Thymus (tissue), 11 donors: ENCODE measurements at regions not wholly inside any gene's neighbourhood (a gene's known extent, or its start where the extent isn't known, plus 50 kb on each side); places are given as distances from the start of the nearest gene placed in this dataset.
"Not testable (repeated sequence)": the region's sequence is repeated elsewhere in the genome, so short reads cannot be mapped to it uniquely, and the experiment has no call there.

Source experiments
- DNase-seq, 9 donors: peaks; one replicate each; pipeline ENCODE4 v3.0.0-alpha.2; 2013; ENCODE audit warnings: low spot score in 9 of 9, low read depth in 6 of 9, missing footprints in 1 of 9
- H3K27ac ChIP-seq, 2 donors: one replicate each; pipeline ENCODE4 v1.5.1; 2013; ENCODE audit warnings: control low read depth in 1 of 2, low read depth in 1 of 2, low read length in 1 of 2, mild to moderate bottlenecking in 1 of 2, moderate library complexity in 1 of 2
- H3K27me3 ChIP-seq, 2 donors: one replicate each; pipeline ENCODE4 v1.5.1; 2013; ENCODE audit warnings: low read length in 1 of 2; ENCODE audit not compliant: control insufficient read depth in 2 of 2, insufficient read depth in 1 of 2
- H3K36me3 ChIP-seq, 2 donors: one replicate each; pipeline ENCODE4 v1.5.1; 2013; ENCODE audit warnings: low read length in 1 of 2, mild to moderate bottlenecking in 1 of 2, moderate library complexity in 1 of 2; ENCODE audit not compliant: control insufficient read depth in 2 of 2, insufficient read depth in 2 of 2
- H3K4me1 ChIP-seq, 2 donors: one replicate each; pipeline ENCODE4 v1.5.1; 2013; ENCODE audit warnings: low read length in 2 of 2; ENCODE audit not compliant: control insufficient read depth in 2 of 2, insufficient read depth in 2 of 2
- H3K4me3 ChIP-seq, 2 donors: one replicate each; pipeline ENCODE4 v1.5.1; 2013; ENCODE audit warnings: low read length in 2 of 2, control low read depth in 1 of 2, mild to moderate bottlenecking in 1 of 2
- H3K9me3 ChIP-seq, 2 donors: one replicate each; pipeline ENCODE4 v1.5.1; 2013; ENCODE audit warnings: low read length in 1 of 2, mild to moderate bottlenecking in 1 of 2; ENCODE audit not compliant: control insufficient read depth in 2 of 2, insufficient read depth in 1 of 2
- WGBS: extraction: QIAGEN DNeasy Blood & Tissue Kit; methylation state at CpG from one replicate; pipeline ENCODE4 v1.1.7; 2013; 5-methylcytosine and 5-hydroxymethylcytosine counted together
- donor health status: healthy.

GRCh38 chr14:39673270-39673711, 241.1 kb upstream of the FBXO33 start:
- no peaks in the 10 kb centered on the region for H3K9me3 ChIP-seq
- H3K27me3 ChIP-seq: no peaks in the 10 kb centered on the region
- no peak overlapping the region for H3K27ac ChIP-seq
- no peak for DNase-seq
- no peaks in the 10 kb centered on the region for H3K4me1 ChIP-seq
- H3K36me3 ChIP-seq: no peaks in the 10 kb centered on the region
- WGBS: 97% methylated on average over 2 of the region's 2 CpGs
- H3K4me3 ChIP-seq: no peak overlapping the region

- Histone ChIP-seq H3K9me3 (no peaks in the 10 kb centered on the region), H3K4me3 (no peak overlapping the region), H3K27ac (no peak overlapping the region), H3K27me3 (no peaks in the 10 kb centered on the region), H3K4me1 (no peaks in the 10 kb centered on the region), H3K36me3 (no peaks in the 10 kb centered on the region)
- 77% methylated on average over 1 of the region's 1 CpG for WGBS
- peak in 2 of 9 donors; percentile 12 to 24 for DNase-seq
These were observed 236.2 kb upstream of the FBXO33 start for GRCh38 chr14:39668449-39668848.

- Histone ChIP-seq H3K9me3 (no peaks in the 10 kb centered on the region), H3K27me3 (no peaks in the 10 kb centered on the region), H3K4me3 (no peak overlapping the region)
These were observed 234.2 kb upstream of the FBXO33 start for GRCh38 chr14:39666386-39666785.

GRCh38 chr14:39665075-39665475, 232.8 kb upstream of the FBXO33 start:
- H3K4me3 ChIP-seq: no peak overlapping the region
- H3K27ac ChIP-seq: no peak overlapping the region
- no peak for DNase-seq
- WGBS: 76% methylated on average over 1 of the region's 1 CpG
- H3K36me3 ChIP-seq: no peaks in the 10 kb centered on the region
- no peaks in the 10 kb centered on the region for H3K27me3 ChIP-seq
- no peaks in the 10 kb centered on the region for H3K9me3 ChIP-seq
- no peaks in the 10 kb centered on the region for H3K4me1 ChIP-seq

More at GRCh38 chr14:39666386-39666785, 234.2 kb upstream of the FBXO33 start:
- Histone ChIP-seq H3K4me1 (no peaks in the 10 kb centered on the region), H3K36me3 (no peaks in the 10 kb centered on the region), H3K27ac (no peak overlapping the region)
- no peak for DNase-seq

GRCh38 chr14:39664646-39665045, 232.4 kb upstream of the FBXO33 start:
- Histone ChIP-seq H3K4me1 (no peaks in the 10 kb centered on the region), H3K27me3 (no peaks in the 10 kb centered on the region), H3K27ac (no peak overlapping the region), H3K36me3 (no peaks in the 10 kb centered on the region), H3K9me3 (no peaks in the 10 kb centered on the region), H3K4me3 (no peak overlapping the region)
- no peak for DNase-seq
- WGBS: 88% methylated on average over 1 of the region's 1 CpG

GRCh38 chr14:39641224-39641623, 209.0 kb upstream of the FBXO33 start:
- DNase-seq: peak in 4 of 9 donors; percentile 1 to 43 (median 13)
- 89% methylated on average over 1 of the region's 1 CpG for WGBS

GRCh38 chr14:39639009-39639408, 206.8 kb upstream of the FBXO33 start:
- not testable (repeated sequence) for H3K4me3 ChIP-seq, H3K9me3 ChIP-seq

More at GRCh38 chr14:39641224-39641623, 209.0 kb upstream of the FBXO33 start:
- Histone ChIP-seq H3K4me1 (no peaks in the 10 kb centered on the region), H3K4me3 (no peak overlapping the region), H3K36me3 (no peaks in the 10 kb centered on the region), H3K27ac (no peak overlapping the region), H3K27me3 (no peaks in the 10 kb centered on the region), H3K9me3 (no peaks in the 10 kb centered on the region)

GRCh38 chr14:39628087-39628486, 195.9 kb upstream of the FBXO33 start:
- Histone ChIP-seq H3K36me3 (no peaks in the 10 kb centered on the region), H3K9me3 (no peaks in the 10 kb centered on the region), H3K4me3 (no peak overlapping the region), H3K4me1 (no peaks in the 10 kb centered on the region), H3K27me3 (no peaks in the 10 kb centered on the region), H3K27ac (no peak overlapping the region)
- 67% methylated on average over 3 of the region's 3 CpGs for WGBS
- peak in 1 of 9 donors; percentile 7 for DNase-seq

More at GRCh38 chr14:39639009-39639408, 206.8 kb upstream of the FBXO33 start:
- not testable (repeated sequence) for H3K27ac ChIP-seq, H3K4me1 ChIP-seq, DNase-seq, H3K36me3 ChIP-seq, H3K27me3 ChIP-seq
- 81% methylated on average over 12 of the region's 12 CpGs for WGBS

GRCh38 chr14:39626589-39627576, 194.7 kb upstream of the FBXO33 start:
- Histone ChIP-seq H3K27ac (no peak overlapping the region), H3K9me3 (no peaks in the 10 kb centered on the region), H3K27me3 (no peaks in the 10 kb centered on the region), H3K4me1 (no peaks in the 10 kb centered on the region), H3K4me3 (no peak overlapping the region), H3K36me3 (no peaks in the 10 kb centered on the region)
- WGBS: 94% methylated on average over 17 of the region's 17 CpGs
- no peak for DNase-seq
